HG02938 (cell line): ENCODE measurements at regions not wholly inside any gene's neighbourhood (a gene's known extent, or its start where the extent isn't known, plus 50 kb on each side); places are given as distances from the start of the nearest gene placed in this dataset.
"Not testable (repeated sequence)": the region's sequence is repeated elsewhere in the genome, so short reads cannot be mapped to it uniquely, and the experiment has no call there.

Experiments
- ATAC-seq: cut with Tn5 transposase; IDR thresholded peaks from one replicate; pipeline ENCODE4 v1.9.1; 2021; ENCODE audit warnings: mild to moderate bottlenecking, moderate library complexity; ENCODE audit not compliant: unreplicated experiment

DNA sequence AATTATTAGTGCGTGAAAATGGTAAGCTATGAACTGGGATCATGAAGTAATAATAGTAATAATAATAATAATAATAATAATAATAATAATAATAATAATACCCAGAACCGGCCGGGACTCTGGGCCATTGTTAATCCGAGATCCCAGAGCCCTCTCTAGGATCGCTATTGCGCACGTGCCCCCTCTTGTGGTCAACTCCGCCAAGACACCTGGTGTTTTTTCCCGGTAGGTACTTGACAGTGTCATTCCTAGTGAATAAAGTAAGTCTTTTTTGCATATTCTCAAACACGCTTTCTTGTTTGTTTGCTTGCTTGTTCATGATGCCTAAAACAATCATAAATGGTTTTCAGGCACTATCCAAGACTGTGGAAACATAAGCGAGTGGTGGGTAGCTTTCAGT is 513.7 kb downstream of the RPIA start:
- ATAC-seq = not testable (repeated sequence)

DNA sequence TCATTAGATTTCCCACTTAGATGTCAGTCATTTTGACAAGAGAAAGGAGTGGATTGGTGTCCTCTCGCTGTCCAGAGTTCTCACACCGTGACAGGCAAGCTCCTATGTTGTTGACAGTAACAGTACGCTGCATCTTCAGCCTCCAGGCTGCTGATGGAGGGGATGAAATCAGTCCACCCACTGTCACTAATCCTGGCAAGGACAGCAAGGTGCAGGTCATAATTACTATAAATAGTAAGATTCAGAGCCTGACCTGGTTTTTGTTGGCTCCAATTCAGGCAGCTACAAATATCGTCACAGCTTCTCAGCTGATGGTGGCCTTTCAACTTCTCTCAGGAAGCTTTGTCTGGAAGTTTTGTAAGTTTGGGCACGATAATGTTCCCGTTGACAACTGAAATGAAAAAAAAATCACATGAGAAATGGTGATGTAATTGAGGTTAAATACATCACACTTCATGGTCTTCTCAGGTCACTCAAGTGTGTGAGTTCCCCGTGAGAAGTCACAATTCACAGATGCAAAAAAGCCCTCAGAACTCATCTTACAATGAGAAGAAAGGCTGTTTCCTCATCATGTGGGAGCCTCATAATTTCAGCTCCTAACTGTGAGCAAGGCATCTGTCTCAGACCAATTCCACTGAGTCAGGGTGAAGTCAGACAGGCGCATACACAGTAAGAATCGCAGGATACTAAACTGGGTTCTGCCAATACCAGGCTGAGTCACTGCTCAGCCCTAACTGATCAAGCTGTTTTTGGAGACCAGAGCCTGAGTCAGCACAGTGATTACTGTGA is 516.9 kb downstream of the RPIA start:
- not testable (repeated sequence) for ATAC-seq

DNA sequence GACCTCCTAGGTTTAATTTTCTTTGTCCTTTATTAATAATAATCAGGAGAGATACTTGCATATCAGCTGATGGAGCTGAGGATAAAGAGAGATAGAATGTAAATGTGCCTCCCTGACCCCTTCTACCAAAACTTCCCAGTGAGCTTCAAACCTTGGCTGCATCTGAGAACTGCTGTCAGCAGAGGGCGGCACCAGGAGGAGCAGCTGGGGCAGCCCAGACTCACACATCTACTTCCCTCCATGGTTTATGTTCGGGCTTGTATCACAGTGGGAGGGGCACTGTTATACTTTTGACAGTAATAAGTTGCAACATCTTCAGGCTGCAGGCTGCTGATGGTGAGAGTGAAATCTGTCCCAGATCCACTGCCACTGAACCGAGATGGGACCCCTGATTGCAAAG is 521.7 kb downstream of the RPIA start:
- not testable (repeated sequence) for ATAC-seq

DNA sequence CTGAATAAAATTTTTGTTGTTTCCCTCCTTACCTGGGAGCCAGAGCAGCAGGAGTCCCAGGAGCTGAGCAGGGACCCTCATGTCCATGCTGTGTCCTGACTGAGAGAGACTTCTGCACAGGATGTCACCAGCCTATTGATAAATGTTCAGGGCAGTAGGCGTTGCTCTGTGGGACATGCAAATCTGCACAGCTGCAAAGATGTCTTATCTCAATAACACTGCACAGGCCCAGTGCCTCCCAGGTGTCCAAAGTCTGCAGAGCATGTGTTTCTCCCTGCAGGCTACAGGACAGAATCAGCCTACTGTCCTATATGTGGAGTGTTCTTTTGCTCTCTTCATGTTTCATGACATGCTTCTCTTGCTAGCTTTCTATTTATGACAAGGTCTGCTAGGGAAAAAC is 522.3 kb downstream of the RPIA start:
- peak; percentile 54 for ATAC-seq

DNA sequence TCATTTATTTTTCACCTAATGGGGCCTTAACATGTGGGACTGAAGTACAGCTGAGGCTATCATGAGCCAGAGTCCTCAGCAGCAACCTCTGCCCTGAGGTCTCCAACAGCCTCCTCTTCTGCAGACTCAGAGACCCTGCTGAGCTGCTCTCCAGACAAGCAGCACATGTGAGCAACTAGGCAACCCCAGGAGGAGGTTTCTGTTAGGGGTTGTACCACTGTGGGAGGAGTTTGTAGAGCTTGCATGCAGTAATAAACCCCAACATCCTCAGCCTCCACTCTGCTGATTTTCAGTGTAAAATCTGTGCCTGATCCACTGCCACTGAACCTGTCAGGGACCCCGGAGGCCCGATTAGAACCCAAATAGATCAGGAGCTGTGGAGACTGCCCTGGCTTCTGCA is 530.0 kb downstream of the RPIA start:
- ATAC-seq = not testable (repeated sequence)

DNA sequence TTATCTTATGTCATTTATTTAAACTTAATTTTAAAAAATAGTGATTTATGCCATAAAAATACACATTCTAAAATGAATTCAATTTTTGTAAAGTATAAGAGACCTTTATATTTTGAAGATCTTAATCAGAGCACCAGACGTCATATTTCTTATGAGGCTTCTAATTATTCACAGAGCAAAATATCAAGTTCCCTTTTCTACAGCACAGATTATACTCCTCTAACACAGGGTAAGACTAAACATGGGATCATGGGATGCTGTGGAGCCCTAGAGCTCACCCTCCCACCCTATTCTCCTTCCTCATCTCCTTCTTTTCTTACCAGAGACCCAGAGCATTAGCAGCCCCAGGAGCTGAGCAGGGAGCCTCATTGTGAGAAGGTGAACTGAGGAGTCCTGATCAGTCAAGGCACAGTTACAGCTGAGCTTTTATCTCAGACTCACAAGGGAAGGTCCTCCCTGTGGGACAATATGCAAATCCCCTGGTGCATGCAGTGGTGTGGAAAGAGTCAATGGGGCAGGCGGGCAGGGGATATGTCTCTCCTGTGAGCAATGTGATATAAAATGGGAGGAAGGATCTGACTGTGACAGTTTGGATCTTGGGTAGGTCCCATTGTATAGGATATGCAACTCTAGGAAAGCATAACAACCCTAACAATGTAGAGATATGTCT is 530.7 kb downstream of the RPIA start:
- ATAC-seq = not testable (repeated sequence)

DNA sequence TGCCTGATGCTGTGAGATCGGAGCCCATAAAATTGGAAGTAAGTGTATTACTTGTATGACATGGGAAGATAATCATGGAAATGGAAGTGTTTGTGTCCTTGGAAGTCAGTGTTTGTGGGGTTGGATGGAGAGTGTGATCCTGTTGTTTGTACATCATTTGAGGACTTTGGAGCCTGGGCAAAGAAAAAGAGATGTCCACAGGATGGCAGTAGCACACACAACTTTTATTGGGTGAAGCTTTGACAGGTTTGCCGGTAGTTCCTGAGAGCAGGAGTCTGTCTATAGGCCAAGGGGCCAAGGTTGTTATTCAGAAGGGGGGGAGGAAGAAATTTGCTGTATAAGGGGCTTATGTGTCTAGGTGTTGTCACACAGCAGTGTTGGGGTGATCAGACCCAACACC is 533.3 kb downstream of the RPIA start:
- ATAC-seq = not testable (repeated sequence)

DNA sequence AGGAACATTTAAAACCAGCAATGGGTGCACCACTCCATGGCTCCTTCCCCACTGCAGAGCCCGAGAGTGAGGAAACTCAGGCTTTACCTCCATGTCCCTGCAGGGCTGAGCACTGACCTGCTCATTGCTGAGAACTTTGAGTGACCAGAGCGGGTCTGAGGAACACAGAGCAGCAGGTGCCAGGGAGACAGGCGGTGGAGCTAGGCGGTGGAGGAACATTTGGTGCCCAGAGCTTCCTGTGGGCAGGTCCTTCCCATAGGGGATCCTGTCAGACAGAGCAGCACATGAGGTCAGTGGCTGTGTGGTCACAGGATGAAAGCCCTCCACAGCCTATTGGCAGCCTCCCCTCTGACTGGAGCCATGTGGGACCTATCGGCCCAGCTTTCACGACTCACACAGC is 538.5 kb downstream of the RPIA start:
- not testable (repeated sequence) for ATAC-seq

DNA sequence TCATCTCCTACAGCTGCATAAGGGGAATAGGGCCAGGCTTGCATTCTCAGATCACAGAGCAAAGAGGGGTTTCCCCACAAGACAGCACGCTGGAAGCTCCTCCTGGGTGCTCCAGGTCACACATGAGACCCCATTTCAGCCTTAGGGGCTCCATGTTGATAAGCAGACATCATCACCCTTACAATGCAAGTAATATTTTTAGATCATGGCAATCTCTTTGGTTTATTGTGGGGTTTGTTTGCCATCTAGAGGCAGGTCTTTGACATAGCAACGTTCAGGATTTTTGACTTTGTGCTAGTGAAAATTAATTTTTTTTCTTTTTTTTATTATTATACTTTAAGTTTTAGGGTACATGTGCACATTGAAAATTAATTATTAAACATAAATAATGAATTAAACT is 539.8 kb downstream of the RPIA start:
- ATAC-seq = not testable (repeated sequence)

DNA sequence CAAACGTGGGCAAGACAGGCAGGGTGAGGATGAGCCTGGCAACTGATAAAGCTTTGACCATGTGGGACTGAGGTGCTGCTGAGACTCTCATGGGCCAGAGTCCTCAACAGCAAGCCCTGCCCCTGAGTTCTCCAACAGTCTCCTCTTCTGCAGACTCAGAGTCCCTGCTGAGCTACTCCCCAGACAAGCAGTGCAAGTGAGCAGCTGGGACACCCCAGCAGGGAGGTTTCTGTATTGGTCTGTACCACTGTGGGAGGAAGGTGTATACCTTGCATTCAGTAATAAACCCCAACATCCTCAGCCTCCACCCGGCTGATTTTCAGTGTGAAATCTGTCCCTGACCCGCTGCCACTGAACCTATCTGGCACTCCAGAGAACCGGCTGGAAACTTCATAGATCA is 542.5 kb downstream of the RPIA start:
- not testable (repeated sequence) for ATAC-seq

DNA sequence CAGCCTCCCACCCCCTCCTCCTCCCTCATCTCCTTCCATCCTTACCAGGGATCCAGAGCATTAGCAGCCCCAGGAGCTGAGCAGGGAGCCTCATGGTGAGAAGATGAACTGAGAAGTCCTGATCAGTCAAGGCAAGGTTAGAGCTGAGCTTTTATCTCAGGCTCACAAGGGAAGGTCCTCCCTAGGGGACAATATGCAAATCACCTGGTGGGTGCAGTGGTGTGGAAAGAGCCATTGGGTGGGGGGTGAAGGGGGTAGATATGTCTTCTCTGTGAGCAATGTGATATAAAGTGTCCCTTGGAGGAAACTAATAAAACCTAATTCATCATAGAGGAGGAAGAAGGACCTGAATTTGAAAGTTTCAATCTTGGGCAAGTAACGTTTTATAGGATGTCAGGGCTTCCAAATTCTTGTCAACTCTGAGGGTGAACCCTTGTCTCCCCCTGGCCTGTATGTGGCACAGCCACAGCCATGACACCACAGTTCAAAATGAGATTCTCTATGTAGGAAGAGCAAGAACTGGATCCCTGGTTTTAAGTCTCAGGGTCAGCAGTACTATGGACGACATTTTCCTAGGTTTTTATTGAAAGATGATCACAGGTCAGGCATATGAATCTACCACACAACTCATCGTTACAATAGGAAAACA is 543.5 kb downstream of the RPIA start:
- ATAC-seq = not testable (repeated sequence)

DNA sequence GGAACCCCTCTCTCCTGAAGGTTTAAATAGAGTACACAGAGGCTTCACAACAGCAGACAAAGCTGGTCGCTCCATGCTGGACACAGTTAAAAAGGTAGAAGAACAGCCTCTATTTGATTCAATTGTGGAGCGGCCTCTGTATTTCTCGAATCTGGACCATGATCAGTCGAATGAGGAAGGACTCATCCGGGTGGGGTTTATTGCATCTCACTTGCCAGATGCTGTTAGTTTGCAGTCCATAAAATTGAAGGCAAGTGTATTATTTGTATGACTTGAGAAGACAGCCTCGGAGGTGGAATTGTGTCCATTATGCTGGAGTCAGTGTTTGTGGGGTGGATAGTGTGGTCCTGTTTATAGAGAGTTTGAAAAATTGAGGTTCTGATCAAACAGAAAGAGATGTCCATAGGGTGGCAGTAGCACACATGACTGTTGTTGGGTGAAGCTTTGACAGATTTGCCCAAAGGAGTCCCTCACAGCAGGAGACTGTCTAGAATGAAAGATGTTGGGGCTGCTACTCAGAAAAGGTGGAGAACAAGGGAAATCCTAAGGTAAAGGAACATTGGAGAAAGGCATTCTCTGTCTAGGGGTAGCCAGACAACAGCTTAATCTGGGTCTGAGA is 545.5 kb downstream of the RPIA start:
- not testable (repeated sequence) for ATAC-seq

DNA sequence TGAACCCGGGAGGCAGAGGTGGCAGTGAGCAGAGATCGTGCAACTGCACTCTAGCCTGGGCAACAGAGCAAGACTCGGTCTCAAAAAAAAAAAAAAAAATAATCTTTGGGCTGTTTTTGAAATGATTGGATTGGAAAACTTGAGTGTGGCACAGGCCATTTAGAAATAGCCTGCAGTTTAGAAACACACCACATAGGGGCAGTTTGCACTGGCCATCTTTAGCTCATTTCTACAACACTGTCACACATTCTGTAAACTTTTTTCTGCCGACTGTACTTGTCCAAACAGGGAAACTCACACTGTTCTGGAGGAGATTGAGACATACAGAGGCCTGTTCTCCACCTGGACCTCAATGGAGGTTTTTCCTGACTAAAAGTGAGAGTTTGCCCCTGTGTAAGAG is 546.3 kb downstream of the RPIA start:
- peak; percentile 47 for ATAC-seq

DNA sequence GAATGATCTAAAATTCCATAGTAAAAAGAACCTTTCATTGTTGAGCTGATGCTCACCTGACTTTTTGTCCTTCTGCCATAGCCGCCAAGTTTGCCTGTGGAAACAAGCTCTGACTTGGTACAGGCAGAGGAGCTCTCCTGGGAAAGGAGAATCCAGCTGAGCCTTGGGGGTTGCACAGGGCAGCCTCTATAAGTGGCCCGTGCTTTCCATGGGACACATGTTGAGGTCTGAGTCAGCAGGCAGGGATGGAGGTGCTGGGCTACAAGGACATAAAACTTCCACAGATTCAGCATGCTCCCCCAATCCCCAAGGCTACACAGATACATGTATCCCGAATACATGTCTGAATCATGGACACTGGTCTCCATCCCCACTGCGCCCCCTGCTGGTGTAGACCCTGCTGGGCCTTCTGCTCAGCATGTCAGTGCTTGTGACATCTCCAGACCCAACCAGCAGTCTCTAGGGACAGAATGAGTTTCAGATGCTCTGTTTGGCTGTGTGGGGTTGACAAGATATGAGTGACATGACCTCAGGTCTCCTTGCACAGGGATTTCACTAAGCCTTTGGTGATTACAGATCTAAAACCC is 551.7 kb downstream of the RPIA start:
- ATAC-seq = peak; percentile 98

DNA sequence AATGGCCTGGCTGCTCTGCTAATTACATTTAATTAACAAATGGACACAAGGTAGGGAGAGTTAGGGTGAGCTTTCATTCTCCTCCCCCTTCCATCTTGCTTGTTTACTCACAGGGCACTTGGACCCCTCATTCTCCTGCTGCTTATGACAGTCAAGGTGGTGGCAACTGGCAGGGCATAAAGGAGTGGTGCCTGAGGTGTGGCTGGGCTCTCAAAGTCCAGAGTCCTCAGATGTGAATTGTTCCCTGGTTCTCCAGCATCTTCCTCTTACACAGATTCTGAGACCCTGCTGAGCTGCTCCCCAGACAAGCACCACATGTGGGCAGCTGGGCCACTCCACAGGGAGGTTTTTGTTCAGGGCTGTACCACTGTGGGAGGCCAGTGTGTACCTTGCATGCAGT is 552.9 kb downstream of the RPIA start:
- ATAC-seq = not testable (repeated sequence)

DNA sequence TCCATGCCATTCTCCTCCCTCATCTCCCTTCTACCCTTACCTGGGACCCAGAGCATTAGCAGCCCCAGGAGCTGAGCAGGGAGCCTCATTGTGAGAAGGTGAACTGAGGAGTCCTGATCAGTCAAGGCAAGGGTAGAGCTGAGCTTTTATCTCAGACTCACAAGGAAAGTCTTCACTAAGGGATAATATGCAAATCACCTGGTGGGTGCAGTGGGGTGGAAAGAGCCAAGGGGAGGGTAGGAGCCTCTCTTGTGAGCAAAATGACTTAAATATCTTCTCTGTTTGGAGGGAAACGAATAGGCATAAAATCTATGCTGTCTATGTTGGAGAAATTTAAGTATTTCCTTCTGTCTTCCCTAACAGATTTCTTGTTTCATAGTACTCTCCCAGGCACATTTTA is 554.0 kb downstream of the RPIA start:
- ATAC-seq = not testable (repeated sequence)

DNA sequence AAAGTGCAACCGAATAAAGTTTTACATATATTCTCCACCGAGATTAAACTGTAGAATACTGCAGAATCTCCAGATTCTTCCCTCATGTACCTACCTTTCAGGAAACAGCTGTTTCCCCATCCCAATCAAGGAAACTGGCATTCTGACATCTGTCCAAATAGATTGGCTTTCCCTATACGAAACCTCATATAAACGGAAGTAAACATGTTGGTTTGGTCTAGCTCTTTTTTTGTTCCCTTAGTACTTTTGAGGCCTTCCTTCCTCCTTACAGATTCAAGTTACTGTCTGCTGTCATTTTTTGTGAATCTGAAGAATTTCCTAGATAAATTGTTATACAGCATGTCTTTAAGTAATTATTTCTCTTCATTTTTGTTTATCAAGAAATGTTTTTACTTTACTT is 554.6 kb downstream of the RPIA start:
- ATAC-seq = not testable (repeated sequence)

DNA sequence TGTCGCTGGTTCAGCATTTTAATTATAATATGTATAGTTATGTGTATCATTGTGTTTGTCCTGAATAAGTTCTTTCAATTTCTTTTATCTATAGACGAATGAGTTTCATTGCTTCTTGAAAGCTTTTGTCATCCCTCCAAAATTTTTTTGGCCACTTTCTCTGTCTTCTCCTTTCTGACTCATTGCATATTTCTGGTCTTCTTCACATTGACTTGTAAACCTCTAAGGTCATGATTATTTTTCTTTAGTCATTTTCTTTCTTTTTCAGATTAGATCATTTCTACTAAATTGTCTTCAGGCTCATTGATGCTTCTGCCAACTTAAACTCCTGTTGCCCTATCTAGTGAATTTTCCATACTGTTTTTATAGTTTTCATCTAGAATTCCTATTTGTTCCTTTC is 555.1 kb downstream of the RPIA start:
- ATAC-seq = not testable (repeated sequence)

DNA sequence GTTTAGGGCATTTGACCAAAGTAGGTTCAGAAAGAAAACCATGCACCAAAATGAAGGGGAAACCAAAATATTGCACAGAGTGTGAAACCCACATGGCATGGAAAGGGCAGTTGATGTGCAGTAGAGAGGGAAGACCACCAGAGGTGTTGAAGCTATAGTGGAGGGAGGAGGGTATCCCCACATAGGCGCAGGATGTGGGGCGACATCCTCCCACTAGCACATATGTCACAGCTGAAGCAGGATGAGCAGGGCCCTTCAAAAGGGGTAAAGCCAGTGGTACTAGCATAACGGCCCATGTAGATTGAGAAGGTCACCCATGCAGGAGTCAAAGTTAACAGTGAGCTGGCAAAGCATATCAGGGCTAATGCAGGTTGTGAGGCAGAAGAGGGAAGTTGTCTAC is 563.5 kb downstream of the RPIA start:
- ATAC-seq = not testable (repeated sequence)

DNA sequence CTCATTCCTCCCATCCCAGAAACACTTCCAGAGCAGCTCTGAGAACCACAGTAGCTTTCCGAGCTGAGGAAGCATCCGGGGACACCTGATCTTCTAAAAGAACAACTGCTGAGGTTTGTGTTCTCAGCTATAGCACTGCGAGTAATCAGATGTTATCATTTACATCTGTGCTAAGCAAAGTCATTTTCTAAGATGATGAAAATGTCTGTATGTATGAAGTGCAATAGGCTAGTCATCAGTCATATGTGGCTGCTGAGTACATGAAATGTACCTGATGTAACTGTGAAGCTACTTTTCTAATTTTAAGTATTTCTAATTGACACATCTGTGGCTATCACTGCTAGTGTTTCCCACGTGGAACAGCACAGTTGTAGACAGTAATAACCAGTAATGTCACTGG is 582.0 kb downstream of the RPIA start:
- ATAC-seq = not testable (repeated sequence)

DNA sequence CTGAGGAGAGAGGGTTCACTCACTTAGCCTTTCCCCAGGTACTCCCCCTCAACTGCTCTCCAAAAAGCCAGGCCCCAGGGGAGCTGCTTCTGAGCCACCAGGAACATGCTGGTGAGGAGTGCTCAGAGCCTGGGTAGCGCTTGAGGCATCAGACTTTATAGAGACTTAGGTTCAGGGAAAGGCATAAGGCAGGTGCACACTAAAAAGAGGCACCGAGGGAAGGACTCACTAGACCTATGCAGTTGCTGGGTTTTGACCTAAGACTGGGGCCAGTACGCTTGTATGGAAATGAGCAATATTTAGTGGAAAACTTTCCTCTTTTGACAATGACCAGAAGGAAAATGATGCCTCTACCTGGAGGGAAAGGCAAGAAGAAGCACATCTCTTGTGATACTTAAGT is 589.1 kb downstream of the RPIA start:
- ATAC-seq = not testable (repeated sequence)
